K562 (cell line): ENCODE measurements at regions not wholly inside any gene's neighbourhood (a gene's known extent, or its start where the extent isn't known, plus 50 kb on each side); places are given as distances from the start of the nearest gene placed in this dataset.

Experiments
- ATAC-seq: fragments of 200-7000 bp; cut with Tn5 transposase; 3 replicates; pipeline ENCODE4 v1.9.1; 2020; ENCODE audit warnings: moderate library complexity
- BruUV-seq: library from RNA; stranded (reverse); fragments of 400-500 nt; replicated peaks from 2 replicates; lab custom pipeline; 2021; lab: Mats Ljungman, UMichigan
- CTCF ChIA-PET: fragments of 300-600 bp; formaldehyde crosslinking; extraction: SDS; loops from one replicate; lab custom pipeline; 2021; ENCODE audit warnings: low intra/inter-chr PET ratio; lab: Yijun Ruan, JAX
- POLR2A ChIA-PET: fragments of 300-600, 350-650 bp; sonication (Branson Sonifier 250); formaldehyde crosslinking; extraction: SDS; loops from one replicate; lab custom pipeline; 2021; ENCODE audit warnings: antibody characterized with exemption, inconsistent platforms; lab: Yijun Ruan, JAX
- DNase-seq, 4 experiments: peaks; one replicate each; pipeline versions ENCODE4 v3.0.0 to v3.0.0-alpha.2; 2011 to 2018; ENCODE audit warnings: low spot score in 3 of 4, mixed read lengths in 3 of 4; ENCODE audit errors: extremely low read depth in 1 of 4
- FAIRE-seq: peaks from 2 replicates; lab custom pipeline; 2011; peaks lifted over from hg19 to GRCh38; lab: Jason Lieb, UNC
- H2AFZ ChIP-seq: 2 replicates; pipeline ENCODE4 v1.6.0; 2011; ENCODE audit warnings: low read depth, low read length, control low read depth, inconsistent platforms
- H3K27ac ChIP-seq: fragments of 200-600 bp; 3 replicates; pipeline ENCODE4 v1.8.0; 2011; ENCODE audit warnings: low read depth, mild to moderate bottlenecking, control low read depth, inconsistent platforms, low read length, moderate library complexity, mixed read lengths; ENCODE audit errors: extremely low read depth
- H3K27me3 ChIP-seq, 2 experiments: fragments of 300-600 bp in 1 of 2; 2 replicates in 1 of 2; 3 replicates in 1 of 2; pipeline versions ENCODE4 v1.6.0 to v1.8.0; 2011; ENCODE audit warnings: inconsistent platforms in 2 of 2, low read length in 2 of 2, mild to moderate bottlenecking in 1 of 2, mixed read lengths in 1 of 2, moderate library complexity in 1 of 2; ENCODE audit not compliant: control insufficient read depth in 2 of 2, insufficient read depth in 2 of 2
- H3K36me3 ChIP-seq: fragments of 300-600 bp; 3 replicates; pipeline ENCODE4 v1.8.0; 2011; ENCODE audit warnings: mild to moderate bottlenecking, low read length, inconsistent platforms; ENCODE audit not compliant: control insufficient read depth, insufficient read depth
- H3K4me1 ChIP-seq, 2 experiments: fragments of 200-600 bp in 1 of 2; replicated peaks in 1 of 2; 2 replicates in 1 of 2; 3 replicates in 1 of 2; pipeline versions ENCODE4 v1.5.1 to v1.8.0; 2011; ENCODE audit warnings: inconsistent platforms in 2 of 2, low read length in 2 of 2, mild to moderate bottlenecking in 1 of 2, mixed read lengths in 1 of 2, moderate library complexity in 1 of 2; ENCODE audit not compliant: control insufficient read depth in 2 of 2, insufficient read depth in 2 of 2
- H3K4me2 ChIP-seq: 2 replicates; pipeline ENCODE4 v1.6.1; 2011; ENCODE audit warnings: low read length, control low read depth, inconsistent platforms, mixed read lengths; ENCODE audit not compliant: insufficient read depth
- H3K4me3 ChIP-seq: fragments of 200-600 bp; sonication (generic), shearing (Covaris generic); 2 replicates; pipeline ENCODE4 v1.5.1; 2016; ENCODE audit warnings: control low read depth, inconsistent platforms
- H3K79me2 ChIP-seq: fragments of 200-600 bp; 3 replicates; pipeline ENCODE4 v1.8.0; 2011; ENCODE audit warnings: low read length, inconsistent platforms; ENCODE audit not compliant: control insufficient read depth, insufficient read depth
- H3K9ac ChIP-seq, 2 experiments: 2 replicates each; pipeline versions ENCODE4 v1.6.0 to v1.6.1; 2011; ENCODE audit warnings: low read depth in 2 of 2, low read length in 2 of 2, control low read depth in 1 of 2, inconsistent platforms in 1 of 2, mild to moderate bottlenecking in 1 of 2, mixed read lengths in 1 of 2; ENCODE audit not compliant: insufficient read depth in 1 of 2
- H3K9me1 ChIP-seq: one replicate; pipeline ENCODE4 v1.6.0; 2011; ENCODE audit warnings: inconsistent platforms, mild to moderate bottlenecking, low read length, moderate library complexity; ENCODE audit not compliant: control insufficient read depth, insufficient read depth
- H3K9me3 ChIP-seq: replicated peaks from 2 replicates; pipeline ENCODE4 v1.5.1; 2011; ENCODE audit warnings: low read depth, low read length, inconsistent platforms; ENCODE audit not compliant: control insufficient read depth, insufficient read depth
- H4K20me1 ChIP-seq: replicated peaks from 2 replicates; pipeline ENCODE4 v1.6.1; 2011; ENCODE audit warnings: low read length, inconsistent platforms, mixed read lengths; ENCODE audit not compliant: control insufficient read depth, insufficient read depth
- BCOR ChIP-seq: fragments of 450-650 bp; IDR thresholded peaks from 2 replicates; pipeline ENCODE4 v1.6.1; 2016
- CREB1 ChIP-seq, 2 experiments: sonication (generic) in 1 of 2; formaldehyde crosslinking in 1 of 2; IDR thresholded peaks; 2 replicates each; pipeline versions ENCODE4 v1.6.1 to v1.8.0; 2012 to 2022; ENCODE audit warnings: inconsistent platforms in 1 of 2, mild to moderate bottlenecking in 1 of 2, missing genetic modification reagents in 1 of 2, moderate library complexity in 1 of 2
- E2F5 ChIP-seq: sonication (generic); formaldehyde crosslinking; IDR thresholded peaks from 2 replicates; pipeline ENCODE4 v1.8.0; 2022; ENCODE audit warnings: mild to moderate bottlenecking, missing genetic modification reagents
- FIP1L1 ChIP-seq: fragments of 200-400 bp; formaldehyde crosslinking; IDR thresholded peaks from 2 replicates; pipeline ENCODE4 v1.6.1; 2018; ENCODE audit warnings: mild to moderate bottlenecking, low read depth, low read length; ENCODE audit not compliant: poor library complexity, severe bottlenecking
- HLTF ChIP-seq: fragments of 450-650 bp; IDR thresholded peaks from 2 replicates; pipeline ENCODE4 v1.6.1; 2016
- MECOM ChIP-seq: fragments of 250-450 bp; sonication (Bioruptor Pico); IDR thresholded peaks from 2 replicates; pipeline ENCODE4 v1.8.0; 2022; ENCODE audit warnings: inconsistent platforms
- NELFE ChIP-seq: IDR thresholded peaks from 2 replicates; pipeline ENCODE4 v1.6.1; 2011; ENCODE audit warnings: mild to moderate bottlenecking; ENCODE audit not compliant: insufficient read depth, insufficient read length
- NEUROD1 ChIP-seq: fragments of 150-350 bp; IDR thresholded peaks from 2 replicates; pipeline ENCODE4 v1.6.1; 2014; ENCODE audit warnings: borderline replicate concordance, low read length, low read depth; ENCODE audit not compliant: partially characterized antibody
- NRF1 ChIP-seq, 2 experiments: fragments of 450-650 bp; IDR thresholded peaks in 1 of 2; conservative IDR thresholded peaks in 1 of 2; 2 replicates each; pipeline ENCODE4 v1.6.1; 2014; ENCODE audit warnings: mild to moderate bottlenecking in 2 of 2
- RAD51 ChIP-seq: fragments of 450-650 bp; IDR thresholded peaks from 2 replicates; pipeline ENCODE4 v1.7.1; 2016; ENCODE audit warnings: low read depth, mild to moderate bottlenecking, borderline replicate concordance
- SIRT6 ChIP-seq: IDR thresholded peaks from one replicate; pipeline ENCODE4 v1.6.1; 2012; ENCODE audit warnings: low read depth, mild to moderate bottlenecking, control low read depth, inconsistent platforms, low read length, moderate library complexity
- TCF15 ChIP-seq: fragments of 250-450 bp; sonication (Bioruptor Pico); IDR thresholded peaks from 2 replicates; pipeline ENCODE4 v1.8.0; 2022; ENCODE audit warnings: moderate library complexity, mild to moderate bottlenecking, inconsistent platforms
- THAP12 ChIP-seq: fragments of 250-450 bp; sonication (Bioruptor Pico); IDR thresholded peaks from 2 replicates; pipeline ENCODE4 v1.9.0; 2021; ENCODE audit warnings: mild to moderate bottlenecking, inconsistent platforms
- ZNF75A ChIP-seq: fragments of 450-650 bp; formaldehyde crosslinking; IDR thresholded peaks from 2 replicates; pipeline ENCODE4 v1.4.0; 2020; ENCODE audit warnings: mild to moderate bottlenecking
- ZNF77 ChIP-seq: fragments of 250-450 bp; sonication (Bioruptor Pico); IDR thresholded peaks from 2 replicates; pipeline ENCODE4 v1.5.0; 2020
- ZNF830 ChIP-seq: fragments of 250-450 bp; sonication (Bioruptor Pico); IDR thresholded peaks from 2 replicates; pipeline ENCODE4 v1.5.0; 2021; ENCODE audit warnings: mild to moderate bottlenecking
- WGBS: fragments of 100-300 bp; shearing (Covaris generic); methylation state at CpG from one replicate; pipeline ENCODE4 v1.1.6; 2016; ENCODE audit warnings: low coverage, mixed read lengths; ENCODE audit not compliant: insufficient coverage; ENCODE audit errors: missing lambda C conversion rate; 5-methylcytosine and 5-hydroxymethylcytosine counted together
- in situ Hi-C: fragments of 300-500 bp; cut with MboI; formaldehyde crosslinking; loops from 4 replicates; pipeline ENCODE4 v1.15.0; 2018; ENCODE audit warnings: inconsistent platforms, mixed read lengths
- intact Hi-C: fragments of 100-400 bp; cut with micrococcal nuclease; formaldehyde crosslinking; loops from 2 replicates; pipeline ENCODE4 v1.14.2; 2022

- H3K27me3 ChIP-seq, result no peaks in the 10 kb centered on the region
Observed at GRCh38 chr3:168817177-168817576, 721.5 kb upstream of the GOLIM4 start.

More at GRCh38 chr3:168817177-168817576, 721.5 kb upstream of the GOLIM4 start:
- no peak for TF ChIP-seq E2F5 (CRISPR knock-in tag)
- no peak for TF ChIP-seq BCOR
- no peak for TF ChIP-seq HLTF
- TF ChIP-seq ZNF830 (CRISPR knock-in tag), result no peak
- TF ChIP-seq CREB1 (IDR thresholded peaks at IDR 0.05), result no peak
- TF ChIP-seq CREB1 (CRISPR knock-in tag; IDR thresholded peaks at IDR 0.05), result no peak
- no peak for TF ChIP-seq ZNF75A (CRISPR knock-in tag)
- no peak for TF ChIP-seq NRF1 (conservative IDR thresholded peaks at IDR 0.05 in 1 of 2, IDR thresholded peaks at IDR 0.05 in 1 of 2)
- TF ChIP-seq TCF15 (CRISPR knock-in tag), result no peak
- TF ChIP-seq SIRT6, result no peak
- TF ChIP-seq NELFE, result no peak
- no peak for TF ChIP-seq NEUROD1
- no peak for TF ChIP-seq THAP12 (CRISPR knock-in tag)
- no peak for TF ChIP-seq RAD51
- TF ChIP-seq MECOM (CRISPR knock-in tag), result no peak
- no peak for TF ChIP-seq FIP1L1
- TF ChIP-seq ZNF77 (CRISPR knock-in tag), result no peak
- no peak overlapping the region for H3K27ac ChIP-seq
- no peak overlapping the region for H3K4me3 ChIP-seq
- FAIRE-seq (no peak), ATAC-seq (no peak), DNase-seq (no peak)
- no peak overlapping the region for H2AFZ ChIP-seq
- H3K4me2 ChIP-seq, result no peak overlapping the region
- H3K36me3 ChIP-seq, result no peaks in the 10 kb centered on the region
- H3K79me2 ChIP-seq, result no peaks in the 10 kb centered on the region
- ChIA-PET CTCF (no interaction called here), POLR2A (interaction anchor here (1.4 kb wide), 1 partner anchor 8 kb away, joined by 3 read pairs; no protein-coding TSS in a partner anchor)
- 8% methylated on average over 4 of the region's 4 CpGs for WGBS
- H3K9ac ChIP-seq, result no peak overlapping the region
- H3K9me1 ChIP-seq, result no peaks in the 10 kb centered on the region
- H4K20me1 ChIP-seq, result no peaks in the 10 kb centered on the region
- in situ Hi-C loops, result no loop called here
- intact Hi-C loops, result no loop called here
- H3K4me1 ChIP-seq, result no peaks in the 10 kb centered on the region
- BruUV-seq, result no TSS peak
- no peaks in the 10 kb centered on the region; the same call in 1 of the 2 replicates for H3K9me3 ChIP-seq
